ENCODE measurements at regions not wholly inside any gene's neighbourhood (a gene's known extent, or its start where the extent isn't known, plus 50 kb on each side); places are given as distances from the start of the nearest gene placed in this dataset.

GRCh38 chr22:49628391-49629260 is 199.0 kb downstream of the BRD1 start:
- H3K4me3 Mint-ChIP-seq: no peak overlapping the region
- H3K36me3 Mint-ChIP-seq (ENCODE audit: low read depth): no peaks in the 10 kb centered on the region
- H3K4me1 Mint-ChIP-seq (ENCODE audit: low read depth): peaks cover 3% of the 10 kb centered on the region
- H3K9me3 Mint-ChIP-seq: no peaks in the 10 kb centered on the region
- H3K27me3 Mint-ChIP-seq (ENCODE audit: low read depth): no peaks in the 10 kb centered on the region
- no peak for DNase-seq
- H3K27ac Mint-ChIP-seq: no peak overlapping the region
- intact Hi-C loops (cut with micrococcal nuclease): no loop called here
- CTCF ChIA-PET: no interaction called here

- H3K27ac Mint-ChIP-seq: no peak overlapping the region
- no peak for DNase-seq
- no peaks in the 10 kb centered on the region for H3K36me3 Mint-ChIP-seq (ENCODE audit: low read depth)
- intact Hi-C loops (cut with micrococcal nuclease): no loop called here
- CTCF ChIA-PET: no interaction called here
- H3K4me3 Mint-ChIP-seq: no peak overlapping the region
- H3K27me3 Mint-ChIP-seq (ENCODE audit: low read depth): no peaks in the 10 kb centered on the region
- peaks cover 3% of the 10 kb centered on the region for H3K4me1 Mint-ChIP-seq (ENCODE audit: low read depth)
- H3K9me3 Mint-ChIP-seq: no peaks in the 10 kb centered on the region
These were observed 200.2 kb downstream of the BRD1 start for GRCh38 chr22:49627217-49628181.

- H3K4me3 Mint-ChIP-seq: no peak overlapping the region
- H3K27ac Mint-ChIP-seq: no peak overlapping the region
- H3K27me3 Mint-ChIP-seq (ENCODE audit: low read depth): no peaks in the 10 kb centered on the region
- intact Hi-C loops (cut with micrococcal nuclease): no loop called here
- CTCF ChIA-PET: no interaction called here
- peaks cover 3% of the 10 kb centered on the region for H3K4me1 Mint-ChIP-seq (ENCODE audit: low read depth)
- no peaks in the 10 kb centered on the region for H3K36me3 Mint-ChIP-seq (ENCODE audit: low read depth)
- H3K9me3 Mint-ChIP-seq: no peaks in the 10 kb centered on the region
- DNase-seq: no peak
These were observed 201.1 kb downstream of the BRD1 start for GRCh38 chr22:49626361-49627216.

DNA sequence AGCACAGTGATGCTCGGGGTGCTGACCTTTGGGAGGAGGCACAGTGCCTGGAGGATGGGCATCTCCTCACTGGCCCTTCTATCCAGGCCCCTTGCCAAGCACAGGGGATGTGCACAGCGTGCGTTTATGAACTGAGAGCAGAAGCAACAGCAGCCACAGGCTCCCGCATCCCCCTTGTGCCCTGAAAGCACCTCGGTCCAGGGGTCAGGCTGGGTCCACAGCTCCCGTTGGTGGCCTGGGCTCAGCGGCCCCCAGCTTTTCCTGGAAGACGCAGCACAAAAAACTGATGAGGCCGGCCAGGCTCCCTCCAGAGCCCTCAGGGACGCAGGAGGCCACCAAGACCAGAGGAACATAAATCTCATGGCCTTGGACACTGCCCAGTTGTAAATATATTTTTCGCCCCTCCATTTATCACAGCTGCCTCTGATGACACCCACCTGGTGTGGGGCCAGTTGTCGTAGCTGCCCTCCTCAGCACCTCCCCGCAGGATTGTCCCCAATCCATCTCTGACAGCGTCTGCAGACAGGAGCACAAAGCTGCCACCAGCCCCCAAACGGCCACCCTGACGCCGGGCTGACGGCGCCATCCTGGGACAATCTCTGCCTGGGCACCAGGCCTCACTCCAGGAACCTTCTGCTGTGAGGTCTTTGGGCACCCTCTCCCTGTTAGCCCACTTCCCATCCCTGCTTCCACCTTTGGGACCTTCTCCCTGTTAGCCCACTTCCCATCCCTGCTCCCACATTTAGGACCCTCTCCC is 203.1 kb downstream of the BRD1 start:
- CTCF ChIA-PET: no interaction called here
- Mint-ChIP-seq H3K27ac (no peak overlapping the region), H3K27me3 (ENCODE audit: low read depth) (no peaks in the 10 kb centered on the region), H3K4me3 (no peak overlapping the region), H3K4me1 (ENCODE audit: low read depth) (no peaks in the 10 kb centered on the region), H3K9me3 (no peaks in the 10 kb centered on the region), H3K36me3 (ENCODE audit: low read depth) (no peaks in the 10 kb centered on the region)
- no peak for DNase-seq
- intact Hi-C loops (cut with micrococcal nuclease): no loop called here

DNA sequence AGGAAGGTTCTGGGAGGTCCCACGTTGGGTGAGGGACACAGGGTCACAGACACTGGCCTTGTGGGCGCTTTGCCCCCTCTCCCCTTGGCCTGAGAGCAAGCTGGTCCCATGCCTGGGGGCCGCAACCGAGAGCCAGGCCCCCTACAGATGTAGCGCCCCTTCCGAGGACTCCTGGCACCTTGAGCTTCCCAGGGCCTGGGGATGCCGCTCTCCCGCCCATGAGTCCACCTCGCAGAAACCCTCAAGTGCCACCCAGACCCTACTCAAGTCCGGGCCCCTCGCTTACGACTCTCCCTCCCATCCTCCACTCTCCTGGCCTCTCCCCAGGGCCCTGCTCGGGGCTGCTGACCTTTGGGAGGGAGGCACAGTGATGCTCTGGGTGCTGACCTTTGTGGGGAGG is 204.0 kb downstream of the BRD1 start:
- no peaks in the 10 kb centered on the region for H3K27me3 Mint-ChIP-seq (ENCODE audit: low read depth)
- no peak overlapping the region for H3K4me3 Mint-ChIP-seq
- CTCF ChIA-PET: no interaction called here
- no peaks in the 10 kb centered on the region for H3K36me3 Mint-ChIP-seq (ENCODE audit: low read depth)
- intact Hi-C loops (cut with micrococcal nuclease): no loop called here
- DNase-seq: no peak
- no peaks in the 10 kb centered on the region for H3K4me1 Mint-ChIP-seq (ENCODE audit: low read depth)
- H3K27ac Mint-ChIP-seq: no peak overlapping the region
- H3K9me3 Mint-ChIP-seq: no peaks in the 10 kb centered on the region

DNA sequence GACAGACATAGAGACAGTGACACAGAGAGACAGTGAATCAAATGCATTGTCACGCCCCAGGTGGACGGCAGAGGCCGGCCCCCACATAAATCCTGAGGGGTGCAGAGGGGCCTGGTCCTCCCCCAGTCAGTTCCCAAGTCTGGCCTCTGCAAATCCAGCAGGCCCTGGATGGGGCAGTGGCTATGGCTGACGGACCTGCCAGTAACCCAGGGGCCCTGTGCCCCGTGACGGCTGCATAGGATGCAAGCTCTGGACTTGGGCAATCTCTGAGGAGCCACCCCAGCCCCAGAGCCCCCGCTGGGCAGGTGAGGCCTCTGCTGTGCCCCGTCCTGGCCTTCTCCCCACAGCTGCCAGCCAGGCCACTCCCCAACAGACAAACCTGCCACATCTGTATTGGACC is 204.5 kb downstream of the BRD1 start:
- DNase-seq: no peak
- no peaks in the 10 kb centered on the region for H3K36me3 Mint-ChIP-seq (ENCODE audit: low read depth)
- no peaks in the 10 kb centered on the region for H3K4me1 Mint-ChIP-seq (ENCODE audit: low read depth)
- no peak overlapping the region for H3K27ac Mint-ChIP-seq
- no peaks in the 10 kb centered on the region for H3K9me3 Mint-ChIP-seq
- H3K4me3 Mint-ChIP-seq: no peak overlapping the region
- no peaks in the 10 kb centered on the region for H3K27me3 Mint-ChIP-seq (ENCODE audit: low read depth)
- CTCF ChIA-PET: no interaction called here
- intact Hi-C loops (cut with micrococcal nuclease): no loop called here

GRCh38 chr22:49622241-49623105 is 205.2 kb downstream of the BRD1 start:
- H3K27ac Mint-ChIP-seq: no peak overlapping the region
- no peaks in the 10 kb centered on the region for H3K27me3 Mint-ChIP-seq (ENCODE audit: low read depth)
- H3K4me1 Mint-ChIP-seq (ENCODE audit: low read depth): no peaks in the 10 kb centered on the region
- no peaks in the 10 kb centered on the region for H3K9me3 Mint-ChIP-seq
- CTCF ChIA-PET: no interaction called here
- H3K36me3 Mint-ChIP-seq (ENCODE audit: low read depth): no peaks in the 10 kb centered on the region
- DNase-seq: no peak
- H3K4me3 Mint-ChIP-seq: no peak overlapping the region
- intact Hi-C loops (cut with micrococcal nuclease): no loop called here

DNA sequence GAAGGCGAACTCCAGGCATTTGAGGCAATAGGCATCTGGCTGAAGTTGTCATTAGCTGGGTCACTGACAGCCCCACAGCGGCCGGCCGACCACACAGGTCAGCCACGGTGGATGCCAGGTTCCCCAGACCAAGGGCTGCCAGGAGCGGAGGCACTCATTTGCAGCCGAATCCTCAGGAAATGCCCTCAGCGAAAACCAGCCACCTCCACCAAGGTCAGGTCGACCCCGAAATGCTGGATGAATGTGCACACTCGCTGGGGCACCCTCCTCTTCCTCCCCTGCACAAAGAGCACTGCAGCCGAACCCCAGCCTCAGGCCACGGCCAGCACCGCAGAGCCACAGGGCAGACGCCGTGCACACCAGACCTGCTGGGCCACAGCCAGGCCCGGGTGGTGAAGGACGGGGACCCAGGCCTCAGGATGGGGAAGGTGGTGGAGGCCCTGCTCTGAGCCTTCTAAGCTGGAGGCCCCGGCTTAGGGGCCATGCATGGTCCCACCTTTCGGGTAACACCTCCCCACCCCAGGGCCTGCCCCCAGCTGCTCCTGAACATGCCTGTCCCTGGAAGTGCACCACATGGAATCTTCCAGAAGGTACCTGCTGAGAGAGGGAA is 206.0 kb downstream of the BRD1 start:
- no peak overlapping the region for H3K27ac Mint-ChIP-seq
- CTCF ChIA-PET: no interaction called here
- H3K9me3 Mint-ChIP-seq: no peaks in the 10 kb centered on the region
- H3K4me3 Mint-ChIP-seq: no peak overlapping the region
- no peak for DNase-seq
- no peaks in the 10 kb centered on the region for H3K27me3 Mint-ChIP-seq (ENCODE audit: low read depth)
- intact Hi-C loops (cut with micrococcal nuclease): no loop called here
- H3K36me3 Mint-ChIP-seq (ENCODE audit: low read depth): no peaks in the 10 kb centered on the region
- H3K4me1 Mint-ChIP-seq (ENCODE audit: low read depth): no peaks in the 10 kb centered on the region

DNA sequence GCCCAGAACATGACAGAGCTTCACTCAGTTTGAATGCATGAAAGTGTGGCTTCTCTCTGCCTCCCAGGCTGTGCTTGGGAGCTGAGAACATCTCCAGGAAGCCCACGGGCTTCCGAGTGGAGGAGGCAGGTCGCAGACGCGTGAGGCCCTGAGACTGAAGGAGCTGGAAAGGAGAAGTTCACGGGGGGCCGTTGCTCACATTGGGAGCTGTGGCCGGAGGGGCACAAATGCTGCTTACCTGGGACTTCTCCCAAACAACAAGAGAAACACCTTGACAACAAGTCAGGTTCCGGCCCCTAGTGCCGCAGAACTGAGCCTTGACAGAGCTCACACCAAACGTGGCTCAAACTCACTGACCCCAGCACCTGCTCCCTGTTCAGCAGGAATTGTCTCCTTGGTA is 207.0 kb downstream of the BRD1 start:
- Mint-ChIP-seq H3K9me3 (no peaks in the 10 kb centered on the region), H3K27ac (no peak overlapping the region), H3K36me3 (ENCODE audit: low read depth) (peaks cover 4% of the 10 kb centered on the region), H3K27me3 (ENCODE audit: low read depth) (no peaks in the 10 kb centered on the region), H3K4me3 (no peak overlapping the region), H3K4me1 (ENCODE audit: low read depth) (no peaks in the 10 kb centered on the region)
- no peak for DNase-seq
- CTCF ChIA-PET: no interaction called here
- intact Hi-C loops (cut with micrococcal nuclease): no loop called here

GRCh38 chr22:49620003-49620556 is 207.6 kb downstream of the BRD1 start:
- H3K27ac Mint-ChIP-seq: no peak overlapping the region
- H3K27me3 Mint-ChIP-seq (ENCODE audit: low read depth): no peaks in the 10 kb centered on the region
- intact Hi-C loops (cut with micrococcal nuclease): no loop called here

DNA sequence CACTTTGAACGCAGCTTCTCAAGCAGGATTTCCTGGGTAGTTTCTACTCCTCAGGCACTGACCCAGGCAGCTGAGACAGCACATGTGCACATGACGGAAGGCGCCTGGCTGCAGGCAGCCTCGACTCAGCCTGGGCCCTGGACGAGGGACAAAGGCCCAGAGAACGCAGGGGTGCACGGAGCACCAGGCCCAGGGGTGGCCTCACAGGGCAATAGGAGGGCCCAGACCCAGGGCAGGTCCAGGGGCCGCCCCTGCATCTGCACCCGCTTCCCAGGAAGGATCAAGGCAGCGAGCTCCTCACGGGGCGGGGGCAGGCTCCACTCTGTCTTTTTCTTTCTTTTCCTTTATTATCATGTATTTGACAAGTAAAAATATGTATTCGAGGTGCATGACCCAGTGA is 208.4 kb downstream of the BRD1 start:
- no peak overlapping the region for H3K4me3 Mint-ChIP-seq
- DNase-seq: no peak
- H3K27ac Mint-ChIP-seq: no peak overlapping the region
- H3K4me1 Mint-ChIP-seq (ENCODE audit: low read depth): no peaks in the 10 kb centered on the region
- H3K9me3 Mint-ChIP-seq: no peaks in the 10 kb centered on the region
- intact Hi-C loops (cut with micrococcal nuclease): no loop called here
- H3K36me3 Mint-ChIP-seq (ENCODE audit: low read depth): peaks cover 6% of the 10 kb centered on the region
- no peaks in the 10 kb centered on the region for H3K27me3 Mint-ChIP-seq (ENCODE audit: low read depth)
- CTCF ChIA-PET: no interaction called here

More at GRCh38 chr22:49620003-49620556, 207.6 kb downstream of the BRD1 start:
- Mint-ChIP-seq H3K4me1 (ENCODE audit: low read depth) (no peaks in the 10 kb centered on the region), H3K4me3 (no peak overlapping the region), H3K9me3 (no peaks in the 10 kb centered on the region), H3K36me3 (ENCODE audit: low read depth) (peaks cover 4% of the 10 kb centered on the region)
- no peak for DNase-seq
- CTCF ChIA-PET: no interaction called here

All from activated naive CD4-positive, alpha-beta T cell treated with anti-CD3 and anti-CD28 coated beads for 36 hours (primary cell).